Uterus (tissue), 2 donors: ENCODE measurements at regions not wholly inside any gene's neighbourhood (a gene's known extent, or its start where the extent isn't known, plus 50 kb on each side); places are given as distances from the start of the nearest gene placed in this dataset.

ENCODE experiments used
- CTCF ChIP-seq, 4 experiments: fragments of 200-600 bp in 2 of 4; fragments of 450-650 bp in 2 of 4; sonication (generic) in 2 of 4; IDR thresholded peaks; one replicate each; pipeline ENCODE4 v1.5.1; 2016 to 2019; ENCODE audit warnings: antibody characterized with exemption in 4 of 4, mild to moderate bottlenecking in 2 of 4, moderate library complexity in 1 of 4
- POLR2A ChIP-seq, 2 donors: fragments of 450-650 bp; IDR thresholded peaks; one replicate each; pipeline ENCODE4 v1.6.1; 2016; ENCODE audit warnings: antibody characterized with exemption in 2 of 2, mild to moderate bottlenecking in 1 of 2, moderate library complexity in 1 of 2

DNA sequence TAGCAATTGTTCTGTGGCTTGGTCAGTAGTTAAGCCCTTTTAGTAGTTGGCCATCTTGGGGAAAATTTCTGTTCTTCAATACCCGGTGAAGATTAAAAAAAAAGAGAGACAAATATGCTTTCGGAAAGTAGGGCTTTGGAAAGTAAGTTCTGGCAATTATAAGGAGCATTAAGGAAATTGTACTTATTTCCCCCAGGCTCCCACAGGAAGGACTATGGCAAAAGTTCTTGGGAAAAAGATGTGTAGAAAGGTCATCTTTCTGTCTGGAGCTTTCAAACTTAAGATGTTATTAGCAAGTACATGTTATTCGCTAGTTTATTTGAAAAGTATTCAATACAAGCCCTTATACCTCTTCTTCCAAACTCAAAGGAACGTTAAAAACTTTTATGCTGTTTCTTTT is 144.5 kb downstream of the MTX2 start:
- TF ChIP-seq CTCF (IDR thresholded peaks at IDR 0.05) (no peak), POLR2A (IDR thresholded peaks at IDR 0.05) (no peak)
